ENCODE measurements at regions not wholly inside any gene's neighbourhood (a gene's known extent, or its start where the extent isn't known, plus 50 kb on each side); places are given as distances from the start of the nearest gene placed in this dataset.

GRCh38 chr2:220509966-220510365 is 882.5 kb downstream of the SLC4A3 start:
- TF ChIP-seq CTCF (IDR thresholded peaks at IDR 0.05) (no peak), POLR2A (IDR thresholded peaks at IDR 0.05) (no peak)

All from transverse colon (tissue), 3 donors.